Central memory CD8-positive, alpha-beta T cell (primary cell): ENCODE measurements at regions not wholly inside any gene's neighbourhood (a gene's known extent, or its start where the extent isn't known, plus 50 kb on each side); places are given as distances from the start of the nearest gene placed in this dataset.

Source experiments
- ATAC-seq: fragments of 150-1000 bp; cut with Tn5 transposase; replicated peaks from 2 replicates; pipeline ENCODE4 v1.10.0; 2022; ENCODE audit warnings: mild to moderate bottlenecking, moderate FRiP score, moderate number of reproducible peaks; ENCODE audit not compliant: poor library complexity, severe bottlenecking; ENCODE audit errors: extremely low read depth
- DNase-seq, 2 donors: peaks; one replicate each; pipeline ENCODE4 v3.0.0; 2021; ENCODE audit warnings: low spot score in 2 of 2
- H3K27ac Mint-ChIP-seq: one replicate; pipeline ENCODE4 v1.8.0; 2022; ENCODE audit warnings: low read depth, mild to moderate bottlenecking, moderate library complexity, mixed read lengths
- H3K27me3 Mint-ChIP-seq: one replicate; pipeline ENCODE4 v1.8.0; 2022; ENCODE audit warnings: mixed read lengths
- H3K36me3 Mint-ChIP-seq: one replicate; pipeline ENCODE4 v1.8.0; 2022; ENCODE audit warnings: mild to moderate bottlenecking, moderate library complexity, mixed read lengths; ENCODE audit not compliant: insufficient read depth
- H3K4me1 Mint-ChIP-seq: one replicate; pipeline ENCODE4 v1.8.0; 2022; ENCODE audit warnings: mixed read lengths
- H3K4me3 Mint-ChIP-seq: one replicate; pipeline ENCODE4 v1.8.0; 2022; ENCODE audit warnings: mild to moderate bottlenecking, moderate library complexity, mixed read lengths
- H3K9me3 Mint-ChIP-seq: one replicate; pipeline ENCODE4 v1.8.0; 2022; ENCODE audit warnings: mixed read lengths

GRCh38 chr4:166413356-166413755 lies 540.3 kb downstream of the TLL1 start:
- Mint-ChIP-seq H3K27me3 (no peaks in the 10 kb centered on the region), H3K36me3 (peaks cover 3% of the 10 kb centered on the region), H3K4me3 (no peak overlapping the region), H3K4me1 (no peaks in the 10 kb centered on the region), H3K27ac (no peak overlapping the region), H3K9me3 (peaks cover 30% of the 10 kb centered on the region)
- ATAC-seq (no peak), DNase-seq (no peak)

- Mint-ChIP-seq H3K9me3 (peaks cover 32% of the 10 kb centered on the region), H3K4me3 (no peak overlapping the region), H3K4me1 (no peaks in the 10 kb centered on the region), H3K27me3 (no peaks in the 10 kb centered on the region), H3K27ac (no peak overlapping the region), H3K36me3 (peaks cover 3% of the 10 kb centered on the region)
- DNase-seq (no peak), ATAC-seq (no peak)
These were observed 541.4 kb downstream of the TLL1 start for GRCh38 chr4:166414431-166414830.

DNA sequence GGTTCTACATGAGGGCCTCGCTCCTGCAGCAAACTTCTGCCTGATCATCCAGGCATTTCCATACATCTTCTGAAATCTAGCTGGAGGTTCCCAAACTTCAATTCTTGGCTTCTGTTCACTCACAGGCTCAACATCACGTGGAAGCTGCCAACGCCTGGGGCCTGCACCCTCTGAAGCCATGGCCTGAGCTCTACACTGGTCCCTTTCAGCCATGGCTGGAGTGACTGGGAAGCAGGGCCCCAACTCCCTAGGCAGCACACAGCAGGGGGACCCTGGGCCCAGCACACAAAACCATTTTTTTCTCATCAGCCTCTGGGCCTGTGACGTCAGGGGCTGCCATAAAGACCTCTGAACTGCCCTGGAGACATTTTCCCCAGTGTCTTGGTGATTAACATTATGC lies 542.7 kb downstream of the TLL1 start:
- ATAC-seq (no peak), DNase-seq (no peak)
- Mint-ChIP-seq H3K27ac (no peak overlapping the region), H3K27me3 (no peaks in the 10 kb centered on the region), H3K9me3 (peaks cover 34% of the 10 kb centered on the region), H3K4me3 (no peak overlapping the region), H3K4me1 (no peaks in the 10 kb centered on the region), H3K36me3 (peaks cover 3% of the 10 kb centered on the region)

- no peak for DNase-seq
- H3K27ac Mint-ChIP-seq, result no peak overlapping the region
These were observed 548.6 kb downstream of the TLL1 start for GRCh38 chr4:166421556-166422156.

GRCh38 chr4:166422475-166422874 lies 549.4 kb downstream of the TLL1 start:
- Mint-ChIP-seq H3K27me3 (no peaks in the 10 kb centered on the region), H3K4me3 (no peak overlapping the region), H3K27ac (no peak overlapping the region), H3K36me3 (no peaks in the 10 kb centered on the region), H3K4me1 (no peaks in the 10 kb centered on the region), H3K9me3 (peaks cover 13% of the 10 kb centered on the region)
- ATAC-seq, result no peak
- no peak for DNase-seq

More at GRCh38 chr4:166421556-166422156, 548.6 kb downstream of the TLL1 start:
- ATAC-seq, result no peak
- Mint-ChIP-seq H3K36me3 (no peaks in the 10 kb centered on the region), H3K4me1 (no peaks in the 10 kb centered on the region), H3K4me3 (no peak overlapping the region), H3K27me3 (no peaks in the 10 kb centered on the region), H3K9me3 (peaks cover 18% of the 10 kb centered on the region)

GRCh38 chr4:166426300-166426863 lies 553.3 kb downstream of the TLL1 start:
- no peaks in the 10 kb centered on the region for H3K27me3 Mint-ChIP-seq
- H3K4me1 Mint-ChIP-seq, result no peaks in the 10 kb centered on the region
- peaks cover 14% of the 10 kb centered on the region for H3K9me3 Mint-ChIP-seq
- H3K4me3 Mint-ChIP-seq, result no peak overlapping the region
- ATAC-seq (no peak), DNase-seq (no peak)
- H3K27ac Mint-ChIP-seq, result no peak overlapping the region
- H3K36me3 Mint-ChIP-seq, result no peaks in the 10 kb centered on the region

DNA sequence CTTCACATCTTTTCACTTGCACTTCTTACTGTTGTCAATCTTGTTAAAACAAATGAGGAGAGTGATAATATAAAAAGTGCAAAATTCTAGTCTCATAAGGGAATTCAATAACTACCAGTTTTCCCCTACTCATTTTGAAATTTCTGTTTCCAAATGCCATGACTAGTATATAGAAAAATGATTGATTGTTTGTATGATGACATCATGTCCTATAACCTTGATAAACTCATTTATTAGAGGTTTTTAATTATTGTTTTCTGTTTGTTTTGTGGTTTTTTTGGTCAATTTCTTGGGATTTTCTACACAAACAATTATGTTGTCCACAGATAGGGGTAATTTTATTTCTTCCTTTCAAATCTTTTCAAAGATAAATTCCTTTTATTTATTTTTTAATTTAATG lies 559.1 kb downstream of the TLL1 start:
- no peaks in the 10 kb centered on the region for H3K27me3 Mint-ChIP-seq
- H3K27ac Mint-ChIP-seq, result no peak overlapping the region

GRCh38 chr4:166432842-166433241 lies 559.8 kb downstream of the TLL1 start:
- no peak for DNase-seq
- H3K27me3 Mint-ChIP-seq, result no peaks in the 10 kb centered on the region

More for the DNA sequence above, 559.1 kb downstream of the TLL1 start:
- no peaks in the 10 kb centered on the region for H3K4me1 Mint-ChIP-seq
- peaks cover 22% of the 10 kb centered on the region for H3K9me3 Mint-ChIP-seq
- no peak overlapping the region for H3K4me3 Mint-ChIP-seq
- H3K36me3 Mint-ChIP-seq, result no peaks in the 10 kb centered on the region
- DNase-seq, result no peak
- no peak for ATAC-seq

DNA sequence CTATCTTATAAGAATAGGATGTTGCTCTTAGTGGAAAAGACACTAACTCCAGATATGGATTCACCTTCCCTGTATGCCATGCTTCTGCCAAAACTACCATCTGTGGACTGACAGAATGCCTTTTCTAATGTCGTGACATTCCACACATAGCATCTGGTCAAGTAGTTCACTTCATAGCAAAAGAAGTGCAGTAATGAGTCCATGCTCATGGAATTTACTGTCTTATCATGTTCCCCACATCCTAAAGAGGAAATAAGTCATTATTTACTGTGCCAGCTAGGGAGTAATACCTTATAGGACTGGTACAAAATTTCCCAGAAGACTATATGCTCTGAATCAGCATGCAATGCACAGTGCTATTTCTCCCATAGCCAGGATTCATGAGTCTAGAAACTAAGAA lies 562.4 kb downstream of the TLL1 start:
- Mint-ChIP-seq H3K27ac (no peak overlapping the region), H3K9me3 (peaks cover 29% of the 10 kb centered on the region), H3K4me1 (no peaks in the 10 kb centered on the region), H3K36me3 (no peaks in the 10 kb centered on the region), H3K4me3 (no peak overlapping the region), H3K27me3 (no peaks in the 10 kb centered on the region)
- ATAC-seq, result no peak
- no peak for DNase-seq

More at GRCh38 chr4:166432842-166433241, 559.8 kb downstream of the TLL1 start:
- ATAC-seq, result no peak
- no peak overlapping the region for H3K27ac Mint-ChIP-seq
- no peaks in the 10 kb centered on the region for H3K4me1 Mint-ChIP-seq
- peaks cover 29% of the 10 kb centered on the region for H3K9me3 Mint-ChIP-seq
- H3K36me3 Mint-ChIP-seq, result no peaks in the 10 kb centered on the region
- H3K4me3 Mint-ChIP-seq, result no peak overlapping the region

DNA sequence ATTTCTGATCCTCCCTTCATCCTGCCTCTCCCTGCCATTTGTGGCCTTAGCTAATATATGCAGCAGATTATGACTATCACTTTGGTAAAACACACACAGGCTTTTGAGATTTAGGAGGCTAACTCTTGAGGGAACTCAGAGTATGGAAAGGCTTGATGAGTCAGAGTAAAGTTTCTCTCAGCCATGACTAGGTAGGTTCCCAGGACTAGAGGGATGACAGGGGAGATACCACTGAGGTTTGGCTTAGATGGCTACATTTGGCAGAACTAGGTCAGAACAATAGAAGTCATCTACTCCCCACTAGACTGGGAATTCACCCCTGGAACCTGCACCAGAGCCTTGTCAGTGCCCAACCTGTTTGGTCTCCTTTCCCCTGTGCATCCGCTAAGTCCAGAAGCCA lies 585.7 kb downstream of the TLL1 start:
- no peak overlapping the region for H3K4me3 Mint-ChIP-seq
- DNase-seq (no peak), ATAC-seq (no peak)
- H3K27ac Mint-ChIP-seq, result no peak overlapping the region
- no peaks in the 10 kb centered on the region for H3K4me1 Mint-ChIP-seq
- H3K36me3 Mint-ChIP-seq, result no peaks in the 10 kb centered on the region
- H3K27me3 Mint-ChIP-seq, result no peaks in the 10 kb centered on the region
- H3K9me3 Mint-ChIP-seq, result peaks cover 16% of the 10 kb centered on the region

GRCh38 chr4:166459621-166460020 lies 586.6 kb downstream of the TLL1 start:
- Mint-ChIP-seq H3K4me1 (no peaks in the 10 kb centered on the region), H3K4me3 (no peak overlapping the region), H3K27me3 (no peaks in the 10 kb centered on the region), H3K27ac (no peak overlapping the region), H3K36me3 (no peaks in the 10 kb centered on the region), H3K9me3 (peaks cover 11% of the 10 kb centered on the region)
- ATAC-seq (no peak), DNase-seq (no peak)

DNA sequence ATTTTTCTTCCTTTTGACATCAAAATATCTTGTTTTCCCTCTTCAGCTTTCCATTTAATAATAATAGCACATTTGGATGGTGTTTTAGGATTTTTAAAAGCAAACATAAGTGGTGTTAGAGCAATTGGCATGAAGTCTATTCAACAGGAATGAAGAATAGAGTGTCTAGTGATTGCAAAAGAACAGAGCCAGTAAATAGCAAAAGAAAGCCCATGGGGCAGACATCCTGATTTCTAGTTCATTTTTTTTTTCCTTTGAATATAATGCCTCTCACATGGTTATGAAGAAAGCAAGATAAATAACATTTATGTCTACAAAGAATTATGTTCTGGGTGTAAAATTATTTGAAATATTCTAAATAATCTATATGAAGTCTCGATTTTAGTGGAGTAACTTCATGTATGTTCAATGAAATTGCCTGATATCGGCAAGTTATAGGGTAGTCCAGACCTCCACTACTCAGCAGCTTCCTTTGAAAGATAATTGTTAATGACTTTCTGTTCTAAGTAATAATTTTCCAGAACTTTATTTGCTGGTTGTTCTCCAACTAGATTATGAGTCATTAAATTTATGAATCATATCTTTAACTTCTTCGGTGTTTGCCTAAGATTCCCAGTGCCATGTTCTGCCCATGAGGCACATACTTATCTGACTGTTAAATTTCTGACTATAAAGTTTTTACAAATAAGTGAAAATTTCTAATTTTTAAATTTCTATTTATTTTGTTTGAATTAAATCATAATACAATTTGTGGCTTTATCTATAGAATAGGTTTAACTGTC lies 587.9 kb downstream of the TLL1 start:
- no peak for ATAC-seq
- Mint-ChIP-seq H3K4me3 (no peak overlapping the region), H3K4me1 (no peaks in the 10 kb centered on the region), H3K9me3 (peaks cover 5% of the 10 kb centered on the region), H3K27ac (no peak overlapping the region), H3K27me3 (no peaks in the 10 kb centered on the region), H3K36me3 (no peaks in the 10 kb centered on the region)
- DNase-seq, result no peak

GRCh38 chr4:166481055-166481454 lies 608.0 kb downstream of the TLL1 start:
- Mint-ChIP-seq H3K36me3 (no peaks in the 10 kb centered on the region), H3K4me3 (no peak overlapping the region), H3K4me1 (no peaks in the 10 kb centered on the region), H3K27me3 (no peaks in the 10 kb centered on the region), H3K27ac (no peak overlapping the region), H3K9me3 (peaks cover 6% of the 10 kb centered on the region)
- no peak for ATAC-seq
- no peak for DNase-seq
